ENCODE measurements at regions not wholly inside any gene's neighbourhood (a gene's known extent, or its start where the extent isn't known, plus 50 kb on each side); places are given as distances from the start of the nearest gene placed in this dataset.

GRCh38 chr3:87422333-87422732 is 145.9 kb upstream of the POU1F1 start:
- no peak for FAIRE-seq
- no peak overlapping the region for H3K27ac ChIP-seq (ENCODE audit: insufficient read depth, low read depth, low read length)

DNA sequence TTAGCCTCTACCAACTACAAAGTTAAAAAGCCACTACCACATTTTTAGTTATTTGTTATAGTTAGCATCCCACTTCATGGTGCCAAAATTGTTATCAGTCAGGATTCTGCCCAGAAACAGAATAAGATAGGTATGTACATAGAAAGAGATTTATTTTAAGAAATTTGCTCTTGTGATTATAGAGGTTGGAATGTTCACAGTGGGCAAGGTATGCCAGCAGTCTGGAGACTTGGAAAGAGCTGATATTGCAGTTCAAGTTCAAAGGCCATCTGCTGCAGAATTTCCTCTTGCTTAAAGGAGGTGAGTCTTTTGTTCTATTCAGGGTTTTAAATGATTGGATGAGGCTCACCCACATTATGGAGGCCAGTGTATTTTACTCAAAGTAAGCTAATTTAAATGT is 143.8 kb upstream of the POU1F1 start:
- Histone ChIP-seq H3K4me3 (replicated peaks in 1 of 3; ENCODE audit: insufficient read depth in 1 of 3, low read depth in 1 of 3, low read length in 3 of 3) (no peak overlapping the region), H3K9me3 (replicated peaks; ENCODE audit: control insufficient read depth, insufficient read depth, low read length) (no peaks in the 10 kb centered on the region), H4K20me1 (replicated peaks; ENCODE audit: control insufficient read depth, extremely low read depth, insufficient read depth, low read length) (no peaks in the 10 kb centered on the region), H3K79me2 (ENCODE audit: control insufficient read depth, insufficient read depth, low read length) (no peaks in the 10 kb centered on the region), H3K9ac (replicated peaks; ENCODE audit: extremely low read depth, insufficient read depth, low read length) (no peak overlapping the region), H3K27me3 (ENCODE audit: control insufficient read depth in 2 of 2, insufficient read depth in 2 of 2, low read length in 2 of 2) (no peaks in the 10 kb centered on the region), H3K4me2 (ENCODE audit: insufficient read depth, low read length) (no peak overlapping the region), H3K4me1 (ENCODE audit: control insufficient read depth, extremely low read depth, insufficient read depth, low read length) (no peaks in the 10 kb centered on the region), H3K9me1 (replicated peaks; ENCODE audit: control insufficient read depth, extremely low read depth, insufficient read depth, low read length) (no peaks in the 10 kb centered on the region), H2AFZ (ENCODE audit: low read depth, low read length) (no peak overlapping the region), H3K27ac (ENCODE audit: insufficient read depth, low read depth, low read length) (no peak overlapping the region), H3K36me3 (ENCODE audit: control insufficient read depth in 2 of 2, extremely low read depth in 1 of 2, insufficient read depth in 2 of 2, low read length in 2 of 2) (no peaks in the 10 kb centered on the region)
- dilution Hi-C loops (cut with MboI; ENCODE audit: extremely low pct_ligation_motif_present, low sequenced_read_pairs) (no loop called here), intact Hi-C loops (cut with micrococcal nuclease) (no loop called here)
- ChIA-PET CTCF (interaction anchor here (1.0 kb wide), 1 partner anchor 10 kb away, joined by 3 read pairs; no protein-coding TSS in a partner anchor), POLR2A (no interaction called here)
- no peak for FAIRE-seq
- peak; percentile 67 for DNase-seq (ENCODE audit: low read depth, low spot score)
- no TSS peak for BruUV-seq (replicated peaks)
- TF ChIP-seq FOS (IDR thresholded peaks at IDR 0.05; ENCODE audit: borderline replicate concordance, insufficient read depth, low read length), result no peak
- no peak for TF ChIP-seq EZH2 (IDR thresholded peaks at IDR 0.05; ENCODE audit: borderline replicate concordance, low read depth, low read length, severe bottlenecking)
- TF ChIP-seq GATA2 (IDR thresholded peaks at IDR 0.05; ENCODE audit: insufficient read depth, insufficient read length, low read depth, low read length), result no peak
- no peak for TF ChIP-seq CTCF (IDR thresholded peaks at IDR 0.05; ENCODE audit: extremely low read depth in 1 of 2, insufficient read depth in 1 of 2, low read depth in 1 of 2, low read length in 2 of 2)
- no peak for TF ChIP-seq POLR2AphosphoS5 (IDR thresholded peaks at IDR 0.05; ENCODE audit: insufficient read depth, low read depth, low read length)
- TF ChIP-seq POLR2A (IDR thresholded peaks at IDR 0.05; ENCODE audit: low read depth, low read length), result no peak
- TF ChIP-seq, protein P1, sequence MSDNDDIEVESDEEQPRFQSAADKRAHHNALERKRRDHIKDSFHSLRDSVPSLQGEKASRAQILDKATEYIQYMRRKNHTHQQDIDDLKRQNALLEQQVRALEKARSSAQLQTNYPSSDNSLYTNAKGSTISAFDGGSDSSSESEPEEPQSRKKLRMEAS (IDR thresholded peaks at IDR 0.05; ENCODE audit: insufficient read depth, insufficient read length), result no peak
- no peak for TF ChIP-seq JUN (IDR thresholded peaks at IDR 0.05; ENCODE audit: borderline replicate concordance, insufficient read depth, insufficient read length, low read depth)
- no peak for TF ChIP-seq MYC (IDR thresholded peaks at IDR 0.05; ENCODE audit: low read depth, low read length)

More at GRCh38 chr3:87422333-87422732, 145.9 kb upstream of the POU1F1 start:
- Histone ChIP-seq H3K4me3 (replicated peaks in 1 of 3; ENCODE audit: insufficient read depth in 1 of 3, low read depth in 1 of 3, low read length in 3 of 3) (no peak overlapping the region), H3K4me1 (ENCODE audit: control insufficient read depth, extremely low read depth, insufficient read depth, low read length) (no peaks in the 10 kb centered on the region), H3K79me2 (ENCODE audit: control insufficient read depth, insufficient read depth, low read length) (no peaks in the 10 kb centered on the region), H3K27me3 (ENCODE audit: control insufficient read depth in 2 of 2, insufficient read depth in 2 of 2, low read length in 2 of 2) (no peaks in the 10 kb centered on the region), H4K20me1 (replicated peaks; ENCODE audit: control insufficient read depth, extremely low read depth, insufficient read depth, low read length) (no peaks in the 10 kb centered on the region), H3K9me3 (replicated peaks; ENCODE audit: control insufficient read depth, insufficient read depth, low read length) (no peaks in the 10 kb centered on the region), H3K36me3 (ENCODE audit: control insufficient read depth in 2 of 2, extremely low read depth in 1 of 2, insufficient read depth in 2 of 2, low read length in 2 of 2) (no peaks in the 10 kb centered on the region), H3K4me2 (ENCODE audit: insufficient read depth, low read length) (no peak overlapping the region), H3K9ac (replicated peaks; ENCODE audit: extremely low read depth, insufficient read depth, low read length) (no peak overlapping the region), H3K9me1 (replicated peaks; ENCODE audit: control insufficient read depth, extremely low read depth, insufficient read depth, low read length) (no peaks in the 10 kb centered on the region), H2AFZ (ENCODE audit: low read depth, low read length) (no peak overlapping the region)
- no TSS peak for BruUV-seq (replicated peaks)
- dilution Hi-C loops (cut with MboI; ENCODE audit: extremely low pct_ligation_motif_present, low sequenced_read_pairs), result no loop called here
- DNase-seq (ENCODE audit: low read depth, low spot score), result no peak
- intact Hi-C loops (cut with micrococcal nuclease), result no loop called here
- no peak for TF ChIP-seq EZH2 (IDR thresholded peaks at IDR 0.05; ENCODE audit: borderline replicate concordance, low read depth, low read length, severe bottlenecking)
- TF ChIP-seq JUN (IDR thresholded peaks at IDR 0.05; ENCODE audit: borderline replicate concordance, insufficient read depth, insufficient read length, low read depth), result no peak
- no peak for TF ChIP-seq POLR2A (IDR thresholded peaks at IDR 0.05; ENCODE audit: low read depth, low read length)
- no peak for TF ChIP-seq FOS (IDR thresholded peaks at IDR 0.05; ENCODE audit: borderline replicate concordance, insufficient read depth, low read length)
- TF ChIP-seq GATA2 (IDR thresholded peaks at IDR 0.05; ENCODE audit: insufficient read depth, insufficient read length, low read depth, low read length), result no peak
- ChIA-PET CTCF (no interaction called here), POLR2A (no interaction called here)
